Keratinocyte (primary cell): ENCODE measurements at regions not wholly inside any gene's neighbourhood (a gene's known extent, or its start where the extent isn't known, plus 50 kb on each side); places are given as distances from the start of the nearest gene placed in this dataset.

Source experiments
- DNase-seq: peaks from one replicate; pipeline ENCODE4 v3.0.0-alpha.2; 2011; ENCODE audit warnings: low read depth, missing footprints, low spot score
- FAIRE-seq: peaks from 2 replicates; lab custom pipeline; 2011; peaks lifted over from hg19 to GRCh38; lab: Jason Lieb, UNC
- H2AFZ ChIP-seq: 2 replicates; pipeline ENCODE4 v1.6.0; 2012; ENCODE audit warnings: low read length, control low read depth, inconsistent platforms; ENCODE audit not compliant: control insufficient read depth
- H3K27ac ChIP-seq: 2 replicates; pipeline ENCODE4 v1.5.1; 2011; ENCODE audit warnings: low read length; ENCODE audit not compliant: control insufficient read depth, insufficient read depth
- H3K27me3 ChIP-seq: 3 replicates; pipeline ENCODE4 v1.6.0; 2011; ENCODE audit warnings: low read length; ENCODE audit not compliant: control insufficient read depth, insufficient read depth; ENCODE audit errors: extremely low read depth
- H3K36me3 ChIP-seq, 2 experiments: 2 replicates in 1 of 2; 3 replicates in 1 of 2; pipeline ENCODE4 v1.5.1; 2011; ENCODE audit warnings: low read length in 2 of 2, mild to moderate bottlenecking in 1 of 2; ENCODE audit not compliant: control insufficient read depth in 2 of 2, insufficient read depth in 2 of 2; ENCODE audit errors: extremely low read depth in 1 of 2
- H3K4me1 ChIP-seq: 3 replicates; pipeline ENCODE4 v1.5.1; 2011; ENCODE audit warnings: low read length; ENCODE audit not compliant: control insufficient read depth, insufficient read depth; ENCODE audit errors: extremely low read depth
- H3K4me2 ChIP-seq: 3 replicates; pipeline ENCODE4 v1.6.0; 2011; ENCODE audit warnings: low read depth, low read length; ENCODE audit not compliant: control insufficient read depth, insufficient read depth; ENCODE audit errors: extremely low read depth
- H3K4me3 ChIP-seq, 3 experiments: fragments of 200-600 bp in 1 of 3; sonication (generic) in 1 of 3; 2 replicates in 2 of 3; 3 replicates in 1 of 3; pipeline ENCODE4 v1.5.1; 2011 to 2016; ENCODE audit warnings: low read length in 3 of 3, mild to moderate bottlenecking in 3 of 3, control low read depth in 2 of 3, inconsistent platforms in 1 of 3, low read depth in 1 of 3, mixed read lengths in 1 of 3, mixed run types in 1 of 3, moderate library complexity in 1 of 3; ENCODE audit not compliant: control insufficient read depth in 2 of 3, insufficient read depth in 2 of 3; ENCODE audit errors: extremely low read depth in 1 of 3
- H3K79me2 ChIP-seq: 2 replicates; pipeline ENCODE4 v1.6.0; 2012; ENCODE audit warnings: low read length; ENCODE audit not compliant: control insufficient read depth, insufficient read depth
- H3K9ac ChIP-seq: 3 replicates; pipeline ENCODE4 v1.6.0; 2011; ENCODE audit warnings: low read length; ENCODE audit not compliant: control insufficient read depth, insufficient read depth; ENCODE audit errors: extremely low read depth
- H3K9me1 ChIP-seq: 3 replicates; pipeline ENCODE4 v1.6.0; 2011; ENCODE audit warnings: low read length; ENCODE audit not compliant: control insufficient read depth, insufficient read depth; ENCODE audit errors: extremely low read depth
- H3K9me3 ChIP-seq: 2 replicates; pipeline ENCODE4 v1.5.1; 2012; ENCODE audit warnings: low read depth, low read length; ENCODE audit not compliant: control insufficient read depth
- H4K20me1 ChIP-seq: 3 replicates; pipeline ENCODE4 v1.6.0; 2011; ENCODE audit warnings: low read length; ENCODE audit not compliant: control insufficient read depth, insufficient read depth; ENCODE audit errors: extremely low read depth
- EZH2 ChIP-seq: IDR thresholded peaks from one replicate; pipeline ENCODE4 v1.6.1; 2012; ENCODE audit warnings: inconsistent platforms, mild to moderate bottlenecking, low read length, moderate library complexity
- dilution Hi-C: fragments of 300-500 bp; cut with MboI; formaldehyde crosslinking; loops from one replicate; pipeline ENCODE4 v1.7.0; 2020; ENCODE audit warnings: low sequenced_read_pairs; ENCODE audit not compliant: extremely low pct_ligation_motif_present
- TF ChIP-seq, protein P1 (sequence below), 3 experiments: IDR thresholded peaks in 1 of 3; conservative IDR thresholded peaks in 1 of 3; optimal IDR thresholded peaks in 1 of 3; 2 replicates in 2 of 3; 3 replicates in 1 of 3; pipeline versions ENCODE3 to v1.5.1; 2011; ENCODE audit warnings: low read length in 3 of 3, mild to moderate bottlenecking in 3 of 3, moderate library complexity in 2 of 3, control low read depth in 1 of 3, inconsistent platforms in 1 of 3; ENCODE audit not compliant: insufficient read depth in 2 of 3; ENCODE audit errors: extremely low read depth in 1 of 3

DNA sequence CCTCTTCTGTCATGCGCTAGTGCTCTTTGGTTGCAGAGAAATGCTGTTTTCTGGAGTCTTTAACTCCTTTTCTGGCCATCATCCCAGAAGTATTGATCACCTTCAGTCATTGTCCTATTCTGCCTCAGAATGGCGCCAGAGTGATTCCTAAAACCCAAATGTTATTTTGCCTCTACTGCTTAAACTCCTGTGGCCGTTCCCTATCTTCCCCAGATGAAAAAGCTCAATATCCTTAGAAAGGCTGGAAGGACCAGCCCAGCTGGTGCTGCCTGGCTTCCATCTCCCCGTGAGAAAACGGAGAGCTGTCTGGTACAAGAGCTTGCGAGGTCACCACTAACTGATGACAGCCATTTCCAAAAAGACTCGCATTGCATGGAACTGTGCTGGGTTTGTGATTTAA lies 179.1 kb downstream of the RBM26 start:
- Histone ChIP-seq H3K4me3 (no peak overlapping the region), H4K20me1 (no peaks in the 10 kb centered on the region), H3K9me3 (no peaks in the 10 kb centered on the region), H3K27ac (no peak overlapping the region), H3K4me1 (peaks cover 5% of the 10 kb centered on the region), H3K27me3 (no peaks in the 10 kb centered on the region), H3K79me2 (no peaks in the 10 kb centered on the region), H3K36me3 (no peaks in the 10 kb centered on the region), H3K9me1 (no peaks in the 10 kb centered on the region), H3K4me2 (no peak overlapping the region), H3K9ac (no peak overlapping the region), H2AFZ (no peak overlapping the region)
- FAIRE-seq: no peak
- TF ChIP-seq, protein P1, sequence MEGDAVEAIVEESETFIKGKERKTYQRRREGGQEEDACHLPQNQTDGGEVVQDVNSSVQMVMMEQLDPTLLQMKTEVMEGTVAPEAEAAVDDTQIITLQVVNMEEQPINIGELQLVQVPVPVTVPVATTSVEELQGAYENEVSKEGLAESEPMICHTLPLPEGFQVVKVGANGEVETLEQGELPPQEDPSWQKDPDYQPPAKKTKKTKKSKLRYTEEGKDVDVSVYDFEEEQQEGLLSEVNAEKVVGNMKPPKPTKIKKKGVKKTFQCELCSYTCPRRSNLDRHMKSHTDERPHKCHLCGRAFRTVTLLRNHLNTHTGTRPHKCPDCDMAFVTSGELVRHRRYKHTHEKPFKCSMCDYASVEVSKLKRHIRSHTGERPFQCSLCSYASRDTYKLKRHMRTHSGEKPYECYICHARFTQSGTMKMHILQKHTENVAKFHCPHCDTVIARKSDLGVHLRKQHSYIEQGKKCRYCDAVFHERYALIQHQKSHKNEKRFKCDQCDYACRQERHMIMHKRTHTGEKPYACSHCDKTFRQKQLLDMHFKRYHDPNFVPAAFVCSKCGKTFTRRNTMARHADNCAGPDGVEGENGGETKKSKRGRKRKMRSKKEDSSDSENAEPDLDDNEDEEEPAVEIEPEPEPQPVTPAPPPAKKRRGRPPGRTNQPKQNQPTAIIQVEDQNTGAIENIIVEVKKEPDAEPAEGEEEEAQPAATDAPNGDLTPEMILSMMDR (optimal IDR thresholded peaks at IDR 0.05 in 1 of 3, IDR thresholded peaks at IDR 0.05 in 1 of 3, conservative IDR thresholded peaks at IDR 0.05 in 1 of 3; ENCODE audit: extremely low read depth in 1 of 3, insufficient read depth in 2 of 3, low read length in 3 of 3): no peak
- no peak for TF ChIP-seq EZH2
- dilution Hi-C loops: no loop called here
- no peak for DNase-seq

DNA sequence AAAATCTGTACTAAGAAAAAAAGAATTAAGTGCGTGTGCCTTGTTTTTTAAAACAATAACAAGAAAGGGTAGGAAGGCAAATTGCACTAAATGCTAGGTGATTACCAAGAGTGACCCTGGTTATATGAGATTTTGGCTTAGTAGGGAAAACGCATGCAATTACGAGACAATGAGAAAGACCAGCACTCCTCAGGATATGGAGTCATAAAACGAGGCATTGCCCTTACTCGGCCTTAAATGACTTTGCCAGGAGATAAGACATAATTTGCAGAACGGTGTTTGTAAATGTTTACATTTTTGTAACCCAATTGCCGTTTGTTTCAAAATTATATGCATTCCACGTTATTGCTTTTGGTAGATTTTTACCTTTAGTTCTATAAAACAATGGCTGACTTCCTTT lies 179.8 kb downstream of the RBM26 start:
- no peaks in the 10 kb centered on the region for H3K9me1 ChIP-seq
- H3K4me3 ChIP-seq: no peak overlapping the region
- dilution Hi-C loops: no loop called here
- no peak overlapping the region for H2AFZ ChIP-seq
- H3K36me3 ChIP-seq: no peaks in the 10 kb centered on the region
- H3K9ac ChIP-seq: no peak overlapping the region
- H3K4me2 ChIP-seq: no peak overlapping the region
- H3K79me2 ChIP-seq: no peaks in the 10 kb centered on the region
- no peaks in the 10 kb centered on the region for H3K27me3 ChIP-seq
- H4K20me1 ChIP-seq: no peaks in the 10 kb centered on the region
- TF ChIP-seq, protein P1 (optimal IDR thresholded peaks at IDR 0.05 in 1 of 3, IDR thresholded peaks at IDR 0.05 in 1 of 3, conservative IDR thresholded peaks at IDR 0.05 in 1 of 3; ENCODE audit: extremely low read depth in 1 of 3, insufficient read depth in 2 of 3, low read length in 3 of 3): no peak
- TF ChIP-seq EZH2: no peak
- no peak overlapping the region for H3K27ac ChIP-seq
- H3K4me1 ChIP-seq: peaks cover 5% of the 10 kb centered on the region
- DNase-seq (no peak), FAIRE-seq (no peak)
- no peaks in the 10 kb centered on the region for H3K9me3 ChIP-seq
